Ovary (tissue), 7 donors: ENCODE measurements at regions not wholly inside any gene's neighbourhood (a gene's known extent, or its start where the extent isn't known, plus 50 kb on each side); places are given as distances from the start of the nearest gene placed in this dataset.

ENCODE experiments used
- DNase-seq, 5 donors: peaks; one replicate each; pipeline ENCODE4 v3.0.0-alpha.2; 2019 to 2020
- H3K27ac ChIP-seq, 2 donors: fragments of 200-600 bp; one replicate each; pipeline versions ENCODE4 v1.5.1 to v1.8.0; 2019 to 2022
- H3K27me3 ChIP-seq: fragments of 200-600 bp; one replicate; pipeline ENCODE4 v1.8.0; 2022
- H3K36me3 ChIP-seq: fragments of 200-600 bp; sonication (generic); one replicate; pipeline ENCODE4 v1.5.1; 2019
- H3K4me1 ChIP-seq: one replicate; pipeline ENCODE4 v1.8.1; 2013; ENCODE audit warnings: mild to moderate bottlenecking, moderate library complexity; ENCODE audit not compliant: insufficient read depth
- H3K4me3 ChIP-seq: fragments of 200-600 bp; sonication (generic); one replicate; pipeline ENCODE4 v1.5.1; 2017
- H3K9me3 ChIP-seq, 2 donors: fragments of 200-600 bp in 1 of 2; sonication (generic) in 1 of 2; one replicate each; pipeline versions ENCODE4 v1.5.1 to v1.8.1; 2013 to 2019; ENCODE audit warnings: mild to moderate bottlenecking in 1 of 2, moderate library complexity in 1 of 2
- EP300 ChIP-seq: sonication (generic); formaldehyde crosslinking; IDR thresholded peaks from one replicate; pipeline ENCODE4 v1.6.1; 2017; ENCODE audit warnings: antibody characterized with exemption
- POLR2A ChIP-seq: fragments of 450-650 bp; IDR thresholded peaks from one replicate; pipeline ENCODE4 v1.6.1; 2017; ENCODE audit warnings: antibody characterized with exemption, mild to moderate bottlenecking, moderate library complexity
- WGBS, 3 donors: extraction: QIAGEN DNeasy Blood & Tissue Kit in 1 of 3; methylation state at CpG; one replicate each; pipeline versions ENCODE4 v1.1.5 to v1.1.7; 2013 to 2017; 5-methylcytosine and 5-hydroxymethylcytosine counted together
- intact Hi-C, 4 donors: fragments of 100-400 bp; cut with DNase I; formaldehyde crosslinking; loops; one replicate each; pipeline versions ENCODE4 v1.11.0 to v1.15.1; 2022 to 2023
- TF ChIP-seq, protein P1 (sequence below), 3 donors: fragments of 450-650 bp in 2 of 3; fragments of 200-600 bp in 1 of 3; IDR thresholded peaks; one replicate each; pipeline versions ENCODE4 v1.5.1 to v1.8.0; 2016 to 2022; ENCODE audit warnings: antibody characterized with exemption in 3 of 3, mild to moderate bottlenecking in 1 of 3
- donor health status: DM: no; HTN: no; CAD: no; lungs with moderate emphysema.
- donor health status: DM: no; HTN: no; CAD: no.
- donor health status: Bipolar disorder and iron deficiency.
- donor health status: DM: no; HTN: no; CAD: no.
- donor health status: DM: yes; HTN: yes; CAD: no.

DNA sequence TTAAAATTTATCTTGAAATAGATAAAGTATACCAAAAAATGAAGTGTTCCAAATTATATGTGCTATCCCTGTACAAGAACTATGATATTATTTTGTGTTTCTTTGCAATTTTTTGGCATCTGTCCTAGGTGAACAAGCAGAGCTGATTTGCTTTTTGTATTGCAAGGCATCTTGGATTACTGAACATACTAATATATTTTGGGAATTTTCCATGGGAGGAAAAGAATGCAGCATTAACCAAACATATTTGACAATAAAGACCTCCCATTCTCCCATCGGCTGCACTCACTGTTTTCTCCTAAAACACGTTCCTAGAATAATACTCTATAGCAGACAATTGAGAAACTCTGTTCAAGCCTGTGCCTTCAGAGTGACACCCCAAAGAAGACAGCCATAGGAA lies 265.1 kb upstream of the ALCAM start:
- 7 to 19% (median 8%) methylated on average over 2 of the region's 2 CpGs for WGBS, 3 donors
- TF ChIP-seq, protein P1, sequence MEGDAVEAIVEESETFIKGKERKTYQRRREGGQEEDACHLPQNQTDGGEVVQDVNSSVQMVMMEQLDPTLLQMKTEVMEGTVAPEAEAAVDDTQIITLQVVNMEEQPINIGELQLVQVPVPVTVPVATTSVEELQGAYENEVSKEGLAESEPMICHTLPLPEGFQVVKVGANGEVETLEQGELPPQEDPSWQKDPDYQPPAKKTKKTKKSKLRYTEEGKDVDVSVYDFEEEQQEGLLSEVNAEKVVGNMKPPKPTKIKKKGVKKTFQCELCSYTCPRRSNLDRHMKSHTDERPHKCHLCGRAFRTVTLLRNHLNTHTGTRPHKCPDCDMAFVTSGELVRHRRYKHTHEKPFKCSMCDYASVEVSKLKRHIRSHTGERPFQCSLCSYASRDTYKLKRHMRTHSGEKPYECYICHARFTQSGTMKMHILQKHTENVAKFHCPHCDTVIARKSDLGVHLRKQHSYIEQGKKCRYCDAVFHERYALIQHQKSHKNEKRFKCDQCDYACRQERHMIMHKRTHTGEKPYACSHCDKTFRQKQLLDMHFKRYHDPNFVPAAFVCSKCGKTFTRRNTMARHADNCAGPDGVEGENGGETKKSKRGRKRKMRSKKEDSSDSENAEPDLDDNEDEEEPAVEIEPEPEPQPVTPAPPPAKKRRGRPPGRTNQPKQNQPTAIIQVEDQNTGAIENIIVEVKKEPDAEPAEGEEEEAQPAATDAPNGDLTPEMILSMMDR (IDR thresholded peaks at IDR 0.05) = no peak
- TF ChIP-seq EP300 (no peak), POLR2A (no peak)
- intact Hi-C loops = no loop called here

DNA sequence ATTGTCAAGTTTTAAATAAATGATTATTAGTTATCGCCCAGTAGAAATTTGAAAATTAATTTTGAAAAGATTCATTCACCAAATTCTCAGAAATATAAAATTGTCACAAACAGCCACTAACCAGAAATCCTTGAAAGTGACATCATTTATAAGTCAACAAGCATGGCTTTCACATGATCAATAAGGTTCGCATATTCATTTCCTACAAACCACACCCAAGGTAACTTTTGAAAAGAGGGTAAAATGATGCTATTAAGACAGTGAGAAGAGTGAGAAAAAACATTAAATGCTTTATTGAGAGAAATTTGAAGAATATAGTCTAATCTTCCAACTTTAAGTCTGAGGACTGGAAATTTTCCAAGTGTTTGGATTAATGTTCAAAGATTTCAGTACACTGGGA lies 263.6 kb upstream of the ALCAM start:
- no peak overlapping the region for H3K27ac ChIP-seq
- no peaks in the 10 kb centered on the region for H3K9me3 ChIP-seq
- DNase-seq = no peak
- no peaks in the 10 kb centered on the region for H3K4me1 ChIP-seq
- intact Hi-C loops = no loop called here
- no peak overlapping the region for H3K4me3 ChIP-seq
- TF ChIP-seq, protein P1 (IDR thresholded peaks at IDR 0.05) = no peak
- no peak for TF ChIP-seq EP300
- TF ChIP-seq POLR2A = no peak
- H3K27me3 ChIP-seq = no peaks in the 10 kb centered on the region
- 94 to 96% (median 95%) methylated on average over 2 of the region's 2 CpGs for WGBS, 3 donors
- no peaks in the 10 kb centered on the region for H3K36me3 ChIP-seq

More for the DNA sequence above, 265.1 kb upstream of the ALCAM start:
- Histone ChIP-seq H3K9me3 (no peaks in the 10 kb centered on the region), H3K36me3 (no peaks in the 10 kb centered on the region), H3K27me3 (no peaks in the 10 kb centered on the region), H3K27ac (no peak overlapping the region), H3K4me3 (no peak overlapping the region), H3K4me1 (no peaks in the 10 kb centered on the region)
- DNase-seq = no peak

DNA sequence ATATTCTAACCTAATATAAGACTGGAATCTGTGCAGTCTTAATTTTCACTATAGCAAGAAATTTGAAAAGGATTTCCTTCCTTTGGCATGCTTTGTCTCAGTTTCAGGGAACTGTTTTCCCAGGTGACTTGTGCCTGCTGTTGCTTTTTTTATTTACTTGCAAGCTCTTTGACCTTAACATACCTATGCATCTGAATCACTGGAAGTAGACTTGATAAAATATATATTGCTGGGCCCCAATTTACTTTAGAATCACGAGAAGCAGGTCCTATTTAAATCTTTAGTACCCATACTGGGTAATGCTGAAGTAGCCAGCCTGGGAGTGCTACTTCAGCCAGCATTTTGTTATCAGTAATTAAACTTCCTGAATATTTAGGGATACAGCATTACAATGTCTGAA lies 257.9 kb upstream of the ALCAM start:
- no peaks in the 10 kb centered on the region for H3K4me1 ChIP-seq
- DNase-seq = no peak
- TF ChIP-seq, protein P1 (IDR thresholded peaks at IDR 0.05) = no peak
- TF ChIP-seq POLR2A = no peak
- no peak for TF ChIP-seq EP300
- intact Hi-C loops = no loop called here
- no peaks in the 10 kb centered on the region for H3K9me3 ChIP-seq
- H3K4me3 ChIP-seq = no peak overlapping the region
- no peaks in the 10 kb centered on the region for H3K36me3 ChIP-seq
- no peak overlapping the region for H3K27ac ChIP-seq
- WGBS, 3 donors = 18 to 26% (median 22%) methylated on average over 1 of the region's 1 CpG
- H3K27me3 ChIP-seq = no peaks in the 10 kb centered on the region

DNA sequence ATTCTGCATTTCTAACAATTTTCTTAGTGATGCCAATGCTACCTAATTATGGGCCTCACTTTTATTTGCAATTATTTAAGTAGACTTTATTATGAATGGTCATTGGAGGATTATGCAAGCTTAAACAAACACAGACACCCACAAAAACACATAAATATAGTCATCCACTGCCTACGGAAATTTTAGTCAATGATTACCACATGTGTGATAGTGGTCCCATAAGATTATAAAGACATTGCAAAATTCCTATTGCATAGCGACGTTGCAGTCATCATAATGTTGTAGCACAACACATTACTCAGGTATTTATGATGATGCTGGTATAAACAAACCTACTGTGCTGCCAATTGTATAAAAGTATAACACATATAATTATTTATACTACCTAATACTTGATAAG lies 247.8 kb upstream of the ALCAM start:
- TF ChIP-seq EP300 (no peak), POLR2A (no peak)
- TF ChIP-seq, protein P1 (IDR thresholded peaks at IDR 0.05) = no peak
- no peak for DNase-seq
- no peak overlapping the region for H3K27ac ChIP-seq
- no peaks in the 10 kb centered on the region for H3K27me3 ChIP-seq
- no peak overlapping the region for H3K4me3 ChIP-seq
- no peaks in the 10 kb centered on the region for H3K9me3 ChIP-seq
- no peaks in the 10 kb centered on the region for H3K4me1 ChIP-seq
- 82 to 90% (median 85%) methylated on average over 3 of the region's 3 CpGs for WGBS, 3 donors
- H3K36me3 ChIP-seq = no peaks in the 10 kb centered on the region
- intact Hi-C loops = no loop called here
